Smooth muscle cell (in vitro differentiated cells): ENCODE measurements at regions not wholly inside any gene's neighbourhood (a gene's known extent, or its start where the extent isn't known, plus 50 kb on each side); places are given as distances from the start of the nearest gene placed in this dataset.
A peak's percentile ranks its signal among the peaks of the same experiment; 100 is the strongest.
"Not testable (repeated sequence)": the region's sequence is repeated elsewhere in the genome, so short reads cannot be mapped to it uniquely, and the experiment has no call there.

ENCODE experiments used
- DNase-seq: peaks from one replicate; lab custom pipeline; 2025; ENCODE audit not compliant: unreplicated experiment; lab: John Stamatoyannopoulos, UW
- H2AFZ ChIP-seq: fragments of 200-600 bp; sonication (generic); 2 replicates; pipeline ENCODE4 v1.6.0; 2016; ENCODE audit warnings: antibody characterized with exemption, low read depth, mild to moderate bottlenecking
- H3F3A ChIP-seq: fragments of 200-600 bp; sonication (generic); 2 replicates; pipeline ENCODE4 v1.6.0; 2017; ENCODE audit warnings: antibody characterized with exemption, low read depth
- H3K27ac ChIP-seq: fragments of 200-600 bp; sonication (generic); 2 replicates; pipeline ENCODE4 v1.5.1; 2016; ENCODE audit warnings: low read depth, mild to moderate bottlenecking
- H3K27me3 ChIP-seq: fragments of 200-600 bp; sonication (generic); 2 replicates; pipeline ENCODE4 v1.6.1; 2016; ENCODE audit warnings: low read depth, mild to moderate bottlenecking
- H3K36me3 ChIP-seq: fragments of 200-600 bp; sonication (generic); 2 replicates; pipeline ENCODE4 v1.5.1; 2016; ENCODE audit warnings: low read depth
- H3K4me1 ChIP-seq: fragments of 200-600 bp; sonication (generic); 2 replicates; pipeline ENCODE4 v1.5.1; 2016; ENCODE audit warnings: low read depth
- H3K4me2 ChIP-seq: fragments of 200-600 bp; sonication (generic); 2 replicates; pipeline ENCODE4 v1.6.0; 2016; ENCODE audit warnings: mild to moderate bottlenecking
- H3K4me3 ChIP-seq: fragments of 200-600 bp; sonication (generic); 2 replicates; pipeline ENCODE4 v1.5.1; 2016; ENCODE audit warnings: mild to moderate bottlenecking
- H3K79me2 ChIP-seq: fragments of 200-600 bp; sonication (generic); 2 replicates; pipeline ENCODE4 v1.6.0; 2016; ENCODE audit warnings: low read depth, mild to moderate bottlenecking
- H3K9ac ChIP-seq: fragments of 200-600 bp; sonication (generic); 2 replicates; pipeline ENCODE4 v1.6.0; 2016; ENCODE audit warnings: low read depth
- H3K9me3 ChIP-seq: fragments of 200-600 bp; sonication (generic); replicated peaks from 2 replicates; pipeline ENCODE4 v1.5.1; 2016; ENCODE audit warnings: low read depth
- H4K20me1 ChIP-seq: fragments of 200-600 bp; sonication (generic); 2 replicates; pipeline ENCODE4 v1.6.0; 2016; ENCODE audit warnings: low read depth
- WGBS: methylation state at CpG from one replicate; pipeline ENCODE4 v1.1.7; 2016; ENCODE audit warnings: low lambda C conversion rate; 5-methylcytosine and 5-hydroxymethylcytosine counted together
- TF ChIP-seq, protein P1 (sequence below): fragments of 200-600 bp; sonication (generic); IDR thresholded peaks from 2 replicates; pipeline ENCODE4 v1.5.1; 2017; ENCODE audit warnings: borderline replicate concordance, mild to moderate bottlenecking, antibody characterized with exemption; ENCODE audit not compliant: insufficient read depth, poor library complexity, severe bottlenecking

DNA sequence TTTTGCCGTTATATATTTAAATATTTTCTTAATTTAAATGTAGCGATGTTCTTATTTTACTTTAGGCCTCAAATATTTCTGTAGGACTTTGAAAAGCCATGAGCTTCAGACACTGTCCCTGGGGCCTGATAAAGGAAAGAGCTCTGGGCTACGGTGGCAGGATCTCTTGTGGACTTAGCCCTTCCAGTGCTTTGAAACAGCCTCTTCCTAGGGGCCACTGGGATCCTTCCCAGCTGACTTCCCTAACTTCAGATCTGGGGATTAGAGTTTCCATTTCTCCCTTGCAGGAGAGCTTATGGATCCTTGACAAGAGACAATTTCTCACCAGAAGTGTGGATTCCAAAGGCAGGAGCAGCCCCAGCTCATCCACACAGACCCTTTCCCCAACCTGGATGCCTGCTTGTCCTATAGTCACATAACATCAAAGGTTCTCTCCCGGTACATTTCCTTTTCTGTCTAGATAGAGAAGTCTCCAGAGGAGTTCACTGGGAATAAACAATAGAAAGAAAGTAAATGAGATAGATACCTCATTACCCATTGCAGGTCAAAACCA is 221.4 kb downstream of the TTC6 start:
- peaks cover 11% of the 10 kb centered on the region for H3K4me1 ChIP-seq
- TF ChIP-seq, protein P1, sequence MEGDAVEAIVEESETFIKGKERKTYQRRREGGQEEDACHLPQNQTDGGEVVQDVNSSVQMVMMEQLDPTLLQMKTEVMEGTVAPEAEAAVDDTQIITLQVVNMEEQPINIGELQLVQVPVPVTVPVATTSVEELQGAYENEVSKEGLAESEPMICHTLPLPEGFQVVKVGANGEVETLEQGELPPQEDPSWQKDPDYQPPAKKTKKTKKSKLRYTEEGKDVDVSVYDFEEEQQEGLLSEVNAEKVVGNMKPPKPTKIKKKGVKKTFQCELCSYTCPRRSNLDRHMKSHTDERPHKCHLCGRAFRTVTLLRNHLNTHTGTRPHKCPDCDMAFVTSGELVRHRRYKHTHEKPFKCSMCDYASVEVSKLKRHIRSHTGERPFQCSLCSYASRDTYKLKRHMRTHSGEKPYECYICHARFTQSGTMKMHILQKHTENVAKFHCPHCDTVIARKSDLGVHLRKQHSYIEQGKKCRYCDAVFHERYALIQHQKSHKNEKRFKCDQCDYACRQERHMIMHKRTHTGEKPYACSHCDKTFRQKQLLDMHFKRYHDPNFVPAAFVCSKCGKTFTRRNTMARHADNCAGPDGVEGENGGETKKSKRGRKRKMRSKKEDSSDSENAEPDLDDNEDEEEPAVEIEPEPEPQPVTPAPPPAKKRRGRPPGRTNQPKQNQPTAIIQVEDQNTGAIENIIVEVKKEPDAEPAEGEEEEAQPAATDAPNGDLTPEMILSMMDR, result no peak
- H3F3A ChIP-seq, result no peaks in the 10 kb centered on the region
- 74% methylated on average over 4 of the region's 4 CpGs for WGBS
- no peak overlapping the region for H2AFZ ChIP-seq
- DNase-seq, result no peak
- H3K4me3 ChIP-seq, result no peak overlapping the region
- H3K9ac ChIP-seq, result no peak overlapping the region
- H3K4me2 ChIP-seq, result peak overlapping the region; percentile 41
- H3K27me3 ChIP-seq, result peaks cover 7% of the 10 kb centered on the region
- no peaks in the 10 kb centered on the region for H3K79me2 ChIP-seq
- H3K9me3 ChIP-seq, result no peaks in the 10 kb centered on the region
- H3K36me3 ChIP-seq, result no peaks in the 10 kb centered on the region
- no peaks in the 10 kb centered on the region for H4K20me1 ChIP-seq
- peak overlapping the region; percentile 12 for H3K27ac ChIP-seq

DNA sequence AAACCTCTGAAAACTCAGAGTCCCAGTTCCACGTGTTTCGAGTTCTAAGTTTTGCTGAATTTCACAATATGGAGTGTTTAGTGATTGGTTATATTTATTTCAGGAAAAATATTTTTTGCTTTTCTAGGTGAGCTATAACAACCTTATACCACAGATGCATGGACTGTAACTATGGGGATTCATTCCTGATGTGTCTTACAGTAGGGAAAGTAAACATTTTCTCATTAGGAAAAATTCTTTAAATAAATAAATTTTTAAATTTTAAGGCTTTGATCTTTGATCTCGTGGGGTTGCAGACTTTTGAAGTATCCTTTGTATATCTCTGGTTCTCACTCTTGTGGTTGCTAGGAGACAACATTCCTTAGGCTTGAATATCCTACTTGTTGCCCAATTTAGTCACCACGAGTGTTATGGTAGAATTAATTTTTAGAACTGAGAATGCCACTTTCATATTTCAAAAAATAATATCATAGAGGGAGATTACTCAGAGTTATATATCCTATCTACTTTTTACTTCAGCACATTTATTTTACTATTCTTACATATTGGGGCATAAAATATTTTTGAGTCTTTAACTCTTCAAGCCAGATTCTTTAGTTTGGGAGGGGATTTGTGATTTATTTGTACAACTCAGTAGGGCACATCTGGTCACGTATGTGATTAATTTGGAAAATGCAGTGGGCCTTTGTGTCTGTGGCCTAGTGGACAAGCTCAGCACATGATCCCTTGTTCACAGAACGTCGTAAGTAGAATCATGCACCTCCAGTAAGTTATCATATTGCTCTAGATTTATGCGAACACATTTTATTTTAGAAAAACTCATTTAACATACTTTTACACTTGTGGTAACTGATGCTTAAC is 224.0 kb downstream of the TTC6 start:
- H3K36me3 ChIP-seq, result no peaks in the 10 kb centered on the region
- peak overlapping the region; percentile 64 for H3K27ac ChIP-seq
- H3F3A ChIP-seq, result no peaks in the 10 kb centered on the region
- peak overlapping the region; percentile 27 for H3K4me2 ChIP-seq
- WGBS, result 53% methylated on average over 8 of the region's 8 CpGs
- peaks cover 10% of the 10 kb centered on the region for H3K27me3 ChIP-seq
- H3K9ac ChIP-seq, result peak overlapping the region; percentile 17
- no peaks in the 10 kb centered on the region for H4K20me1 ChIP-seq
- no peak overlapping the region for H3K4me3 ChIP-seq
- peaks cover 11% of the 10 kb centered on the region for H3K4me1 ChIP-seq
- H3K79me2 ChIP-seq, result no peaks in the 10 kb centered on the region
- no peak for DNase-seq
- H2AFZ ChIP-seq, result no peak overlapping the region
- H3K9me3 ChIP-seq, result no peaks in the 10 kb centered on the region
- TF ChIP-seq, protein P1, result no peak

DNA sequence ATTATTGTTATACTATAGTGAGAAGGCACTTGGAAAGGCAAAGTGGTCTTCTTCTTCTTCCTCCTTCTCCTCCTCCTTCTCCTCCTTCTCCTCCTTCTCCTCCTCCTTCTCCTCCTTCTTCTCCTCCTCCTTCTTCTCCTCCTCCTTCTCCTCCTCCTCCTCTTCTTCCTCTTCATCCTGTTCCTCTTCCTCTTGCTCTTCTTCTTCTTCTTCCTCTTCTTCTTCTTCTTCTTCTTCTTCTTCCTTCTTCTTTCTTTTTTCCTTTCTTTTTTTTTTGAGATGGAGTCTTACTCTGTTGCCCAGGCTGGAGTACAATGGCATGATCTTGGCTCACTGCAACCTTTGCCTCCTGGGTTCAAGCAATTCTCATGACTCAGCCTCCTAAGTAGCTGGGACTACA is 225.4 kb downstream of the TTC6 start:
- not testable (repeated sequence) for H2AFZ ChIP-seq, H3K36me3 ChIP-seq

GRCh38 chr14:37824939-37825712 is 229.7 kb downstream of the TTC6 start:
- DNase-seq, result no peak
- Histone ChIP-seq H3K4me2 (no peak overlapping the region), H3K27me3 (peaks cover 10% of the 10 kb centered on the region), H3K36me3 (no peaks in the 10 kb centered on the region), H3K9ac (no peak overlapping the region), H3K9me3 (peaks cover 3% of the 10 kb centered on the region), H3K27ac (peak overlapping the region; percentile 59), H4K20me1 (no peaks in the 10 kb centered on the region), H3K4me3 (no peak overlapping the region), H2AFZ (no peak overlapping the region), H3F3A (peaks cover 7% of the 10 kb centered on the region), H3K4me1 (no peaks in the 10 kb centered on the region), H3K79me2 (no peaks in the 10 kb centered on the region)
- WGBS, result 35% methylated on average over 3 of the region's 3 CpGs
- TF ChIP-seq, protein P1, result no peak

More for the DNA sequence above, 225.4 kb downstream of the TTC6 start:
- H3K4me3 ChIP-seq, H4K20me1 ChIP-seq, H3K4me2 ChIP-seq, H3K9me3 ChIP-seq, DNase-seq, H3K27ac ChIP-seq, H3K9ac ChIP-seq, H3F3A ChIP-seq, H3K79me2 ChIP-seq: not testable (repeated sequence)
- Histone ChIP-seq H3K27me3 (peaks cover 10% of the 10 kb centered on the region), H3K4me1 (peaks cover 11% of the 10 kb centered on the region)
